A673 (cell line): ENCODE measurements at regions not wholly inside any gene's neighbourhood (a gene's known extent, or its start where the extent isn't known, plus 50 kb on each side); places are given as distances from the start of the nearest gene placed in this dataset.

Experiments
- EZH2 ChIP-seq: fragments of 200-600 bp; sonication (generic); IDR thresholded peaks from 2 replicates; pipeline ENCODE4 v1.6.1; 2017; ENCODE audit warnings: borderline replicate concordance, low read depth, mild to moderate bottlenecking, mixed read lengths, antibody characterized with exemption, low read length; ENCODE audit not compliant: poor library complexity, severe bottlenecking
- TF ChIP-seq, protein P1 (sequence below): fragments of 300-800, 200-600 bp; sonication (generic); conservative IDR thresholded peaks from 2 replicates; pipeline ENCODE4 v1.5.1; 2017; ENCODE audit warnings: low read depth, mild to moderate bottlenecking, antibody characterized with exemption, low read length, moderate library complexity, mixed read lengths

DNA sequence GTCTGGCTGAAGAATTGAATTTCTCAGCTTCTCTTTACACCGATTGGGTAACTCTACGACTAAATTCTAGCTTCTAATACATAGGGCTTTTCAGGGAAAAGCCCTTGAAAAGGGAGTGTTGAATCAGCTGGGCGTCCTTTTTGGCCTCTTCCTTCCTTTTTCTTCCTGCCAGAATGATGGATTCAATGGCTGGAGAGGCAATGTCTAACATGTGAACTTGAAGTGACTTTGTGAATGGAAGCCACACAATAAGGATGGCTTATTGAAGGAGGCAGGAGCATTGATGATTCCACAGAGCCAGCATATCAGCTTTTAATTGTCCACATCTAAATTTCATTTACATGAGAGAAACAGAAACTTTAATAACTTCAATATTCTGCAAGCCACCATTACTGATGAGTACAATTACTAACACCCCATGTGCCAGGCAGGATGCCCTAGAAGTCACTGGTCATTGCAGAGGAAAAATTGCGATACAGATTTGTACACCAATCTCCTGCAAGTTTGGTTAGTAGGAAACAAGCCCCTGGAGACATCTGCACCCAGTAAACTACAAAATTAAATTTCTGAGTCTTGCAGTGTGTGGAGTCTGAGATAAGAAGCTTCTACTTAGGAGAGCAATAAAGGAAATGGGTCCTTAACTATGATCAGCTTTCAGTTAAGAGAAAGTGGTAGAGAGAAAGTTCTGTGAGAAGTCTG lies 56.1 kb downstream of the STYXL2 start:
- TF ChIP-seq, protein P1, sequence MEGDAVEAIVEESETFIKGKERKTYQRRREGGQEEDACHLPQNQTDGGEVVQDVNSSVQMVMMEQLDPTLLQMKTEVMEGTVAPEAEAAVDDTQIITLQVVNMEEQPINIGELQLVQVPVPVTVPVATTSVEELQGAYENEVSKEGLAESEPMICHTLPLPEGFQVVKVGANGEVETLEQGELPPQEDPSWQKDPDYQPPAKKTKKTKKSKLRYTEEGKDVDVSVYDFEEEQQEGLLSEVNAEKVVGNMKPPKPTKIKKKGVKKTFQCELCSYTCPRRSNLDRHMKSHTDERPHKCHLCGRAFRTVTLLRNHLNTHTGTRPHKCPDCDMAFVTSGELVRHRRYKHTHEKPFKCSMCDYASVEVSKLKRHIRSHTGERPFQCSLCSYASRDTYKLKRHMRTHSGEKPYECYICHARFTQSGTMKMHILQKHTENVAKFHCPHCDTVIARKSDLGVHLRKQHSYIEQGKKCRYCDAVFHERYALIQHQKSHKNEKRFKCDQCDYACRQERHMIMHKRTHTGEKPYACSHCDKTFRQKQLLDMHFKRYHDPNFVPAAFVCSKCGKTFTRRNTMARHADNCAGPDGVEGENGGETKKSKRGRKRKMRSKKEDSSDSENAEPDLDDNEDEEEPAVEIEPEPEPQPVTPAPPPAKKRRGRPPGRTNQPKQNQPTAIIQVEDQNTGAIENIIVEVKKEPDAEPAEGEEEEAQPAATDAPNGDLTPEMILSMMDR = no peak
- no peak for TF ChIP-seq EZH2
